Activated CD4-positive, alpha-beta T cell treated with anti-CD3 and anti-CD28 coated beads, Interleukin-2, amount 50 U/mL, for 48 hours (primary cell): ENCODE measurements at regions not wholly inside any gene's neighbourhood (a gene's known extent, or its start where the extent isn't known, plus 50 kb on each side); places are given as distances from the start of the nearest gene placed in this dataset.
"Not testable (repeated sequence)": the region's sequence is repeated elsewhere in the genome, so short reads cannot be mapped to it uniquely, and the experiment has no call there.

Experiments
- DNase-seq, 2 experiments: peaks; one replicate each; pipeline ENCODE4 v3.0.0-alpha.2; 2020

GRCh38 chr12:17695495-17695894 is 394.5 kb downstream of the RERGL start:
- no peak for DNase-seq

- DNase-seq, result no peak
These were observed 398.6 kb downstream of the RERGL start for GRCh38 chr12:17691369-17691768.

- DNase-seq, result no peak
These were observed 409.8 kb downstream of the RERGL start for GRCh38 chr12:17680220-17680619.

- no peak for DNase-seq
These were observed 423.2 kb downstream of the RERGL start for GRCh38 chr12:17666641-17667324.

- DNase-seq, result no peak
These were observed 424.2 kb downstream of the RERGL start for GRCh38 chr12:17665839-17666238.

- DNase-seq, result no peak
These were observed 428.7 kb downstream of the RERGL start for GRCh38 chr12:17661250-17661649.

GRCh38 chr12:17652436-17652835 is 437.6 kb downstream of the RERGL start:
- no peak for DNase-seq

GRCh38 chr12:17642340-17642650 is 447.7 kb downstream of the RERGL start:
- no peak for DNase-seq

- no peak for DNase-seq
These were observed 449.4 kb downstream of the RERGL start for GRCh38 chr12:17640615-17641014.

- no peak for DNase-seq
These were observed 471.2 kb downstream of the RERGL start for GRCh38 chr12:17618831-17619230.

GRCh38 chr12:17609701-17610100 is 480.3 kb downstream of the RERGL start:
- no peak for DNase-seq

GRCh38 chr12:17609153-17609552 is 480.8 kb downstream of the RERGL start:
- DNase-seq, result no peak

- no peak for DNase-seq
These were observed 494.9 kb downstream of the RERGL start for GRCh38 chr12:17595111-17595510.

GRCh38 chr12:17593715-17594406 is 496.1 kb downstream of the RERGL start:
- DNase-seq, result no peak

- DNase-seq, result no peak
These were observed 497.5 kb downstream of the RERGL start for GRCh38 chr12:17592472-17592871.

- no peak for DNase-seq
These were observed 498.9 kb downstream of the RERGL start for GRCh38 chr12:17591005-17591681.

GRCh38 chr12:17588968-17589367 is 501.0 kb downstream of the RERGL start:
- DNase-seq, result no peak

- DNase-seq, result no peak
These were observed 510.6 kb downstream of the RERGL start for GRCh38 chr12:17579205-17580026.

GRCh38 chr12:17577405-17577804 is 512.6 kb downstream of the RERGL start:
- no peak for DNase-seq

- no peak for DNase-seq
These were observed 517.7 kb downstream of the RERGL start for GRCh38 chr12:17572250-17572649.

- DNase-seq, result no peak
These were observed 518.9 kb downstream of the RERGL start for GRCh38 chr12:17571047-17571446.

GRCh38 chr12:17564630-17565029 is 525.4 kb downstream of the RERGL start:
- not testable (repeated sequence) for DNase-seq

- no peak for DNase-seq
These were observed 540.0 kb downstream of the RERGL start for GRCh38 chr12:17550011-17550410.
